GM19438 (cell line): ENCODE measurements at regions not wholly inside any gene's neighbourhood (a gene's known extent, or its start where the extent isn't known, plus 50 kb on each side); places are given as distances from the start of the nearest gene placed in this dataset.

Experiments
- ATAC-seq: cut with Tn5 transposase; IDR thresholded peaks from one replicate; pipeline ENCODE4 v1.9.1; 2021; ENCODE audit warnings: low read depth; ENCODE audit not compliant: unreplicated experiment

- no peak for ATAC-seq
Measured at GRCh38 chr21:15229390-15229789, 164.6 kb upstream of the NRIP1 start.

DNA sequence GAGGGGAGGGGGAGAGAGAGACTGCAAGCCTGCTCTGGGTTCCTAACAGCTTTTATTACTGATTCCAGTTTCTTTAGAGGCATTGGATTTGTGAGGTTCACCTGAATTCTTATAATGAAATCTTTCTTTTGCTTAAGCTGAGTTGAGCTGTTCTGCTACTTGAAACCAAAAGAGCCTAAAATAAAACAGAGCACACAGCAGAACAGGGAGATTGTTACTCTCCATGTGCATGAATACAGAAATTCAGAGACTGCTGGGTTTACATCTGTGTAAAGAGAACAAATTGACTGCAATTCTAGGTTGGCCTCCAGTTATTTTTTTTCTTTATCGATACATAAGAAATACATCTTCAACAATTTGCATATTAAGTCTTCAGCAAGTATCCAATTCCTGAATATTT, 168.8 kb upstream of the NRIP1 start:
- no peak for ATAC-seq

DNA sequence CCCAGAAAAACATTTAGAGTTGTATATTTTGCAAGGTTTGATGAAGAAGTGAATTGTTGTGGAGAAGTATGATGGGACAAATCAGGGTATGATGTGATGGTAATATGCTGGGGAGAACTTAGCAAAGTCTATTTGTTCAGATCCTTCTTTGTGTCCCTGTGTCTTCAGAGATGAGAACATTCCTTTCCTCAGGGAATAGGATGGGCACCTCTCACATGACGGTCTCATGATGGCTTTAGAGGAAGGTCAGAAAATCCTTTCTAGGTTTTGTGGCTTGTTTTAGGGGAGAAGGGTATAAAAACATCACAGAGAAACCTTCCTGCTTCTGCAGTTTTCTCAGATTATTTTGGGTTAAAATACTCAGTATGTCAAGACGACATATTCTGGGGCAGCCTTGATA, 171.3 kb upstream of the NRIP1 start:
- no peak for ATAC-seq

GRCh38 chr21:15240848-15241247, 176.0 kb upstream of the NRIP1 start:
- ATAC-seq: no peak

GRCh38 chr21:15241997-15242736, 177.4 kb upstream of the NRIP1 start:
- no peak for ATAC-seq

DNA sequence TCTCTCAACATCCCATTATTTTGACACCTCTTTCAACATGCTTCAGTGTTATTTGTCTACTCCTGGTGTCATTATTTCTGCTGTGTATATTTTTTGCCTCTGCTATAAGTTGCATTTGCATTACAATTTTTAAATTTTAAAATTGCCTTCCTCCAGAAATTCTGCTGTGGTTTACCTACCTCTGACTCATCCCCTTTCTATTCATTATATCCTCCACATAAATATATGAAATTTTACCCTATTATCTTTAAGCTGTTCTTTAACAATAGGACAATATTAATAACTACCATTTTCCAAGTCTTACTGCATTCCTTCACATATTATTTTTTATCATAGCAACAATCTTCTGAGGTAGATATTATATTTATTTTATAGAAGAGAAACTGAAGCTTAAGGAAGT, 178.1 kb upstream of the NRIP1 start:
- no peak for ATAC-seq

DNA sequence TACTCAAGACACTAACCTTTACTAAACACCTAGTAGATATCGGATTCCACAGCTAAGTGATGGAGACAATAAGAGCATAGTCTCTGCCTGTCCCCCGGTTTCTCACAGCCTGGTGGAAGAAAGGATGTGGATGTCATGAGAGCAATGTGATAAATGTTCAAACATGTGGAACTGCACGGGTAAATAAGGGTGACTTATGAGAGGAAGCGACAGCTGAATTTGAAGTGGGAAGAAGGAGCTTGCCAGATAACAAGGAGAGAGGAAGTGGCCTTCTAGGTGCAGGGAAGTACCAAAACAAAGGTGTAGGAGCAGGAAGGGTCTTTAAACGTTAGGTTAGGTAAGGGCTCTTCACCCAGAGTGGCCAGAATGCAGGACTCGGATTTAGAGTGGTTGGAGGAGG, 178.6 kb upstream of the NRIP1 start:
- ATAC-seq: no peak

DNA sequence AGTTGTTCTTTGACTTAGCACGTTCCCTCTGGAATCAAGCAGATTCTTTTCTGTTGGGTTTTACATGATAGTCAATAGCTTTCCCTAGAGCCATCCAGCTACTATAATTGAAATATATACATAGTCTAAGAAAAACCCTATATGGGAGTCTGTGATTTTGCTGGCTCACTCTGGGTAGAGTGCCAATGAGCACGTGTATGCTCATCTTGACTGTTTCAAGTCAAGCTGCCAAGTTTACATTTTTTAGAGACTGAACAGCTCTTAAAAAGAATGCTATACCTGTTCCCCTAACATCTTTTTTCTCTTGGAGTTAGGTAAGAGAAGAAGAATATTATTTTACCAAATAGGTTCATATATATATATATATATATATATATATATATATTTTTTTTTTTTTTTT, 182.8 kb upstream of the NRIP1 start:
- ATAC-seq: no peak

DNA sequence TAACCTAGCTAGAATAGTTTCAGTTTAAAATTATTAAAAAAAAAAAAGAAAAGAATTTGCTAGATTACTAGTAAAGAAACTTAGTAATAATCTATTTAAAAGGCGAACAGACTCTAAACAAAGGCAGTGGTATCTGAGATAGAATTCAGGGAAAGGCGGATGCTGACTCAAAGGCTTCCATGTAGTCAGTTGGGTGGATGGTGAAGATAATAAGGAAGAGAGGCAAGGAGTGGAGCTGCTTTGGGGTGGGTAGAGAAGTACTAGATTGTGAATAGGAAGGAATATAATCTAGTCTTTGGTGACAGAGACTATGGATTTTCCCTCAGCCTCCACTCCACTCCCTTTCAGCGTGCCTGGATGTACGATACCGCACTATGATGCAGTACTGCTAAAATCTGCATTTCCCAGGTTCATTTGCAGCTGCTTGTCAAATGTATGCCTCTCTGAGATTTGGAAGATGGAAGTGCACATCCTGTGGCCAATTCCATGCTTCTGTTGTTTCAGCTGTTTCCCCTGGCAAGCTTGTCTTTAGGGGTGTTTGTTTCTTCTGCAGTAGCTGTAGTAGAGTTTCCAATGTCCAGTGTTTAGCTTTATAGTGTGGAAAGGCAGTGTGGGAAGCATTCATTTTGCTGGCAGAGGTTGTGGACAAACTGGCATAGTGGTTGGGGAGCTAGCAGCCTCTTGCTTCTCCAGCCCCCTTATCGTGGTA, 184.6 kb upstream of the NRIP1 start:
- no peak for ATAC-seq

GRCh38 chr21:15250384-15250783, 185.6 kb upstream of the NRIP1 start:
- no peak for ATAC-seq

DNA sequence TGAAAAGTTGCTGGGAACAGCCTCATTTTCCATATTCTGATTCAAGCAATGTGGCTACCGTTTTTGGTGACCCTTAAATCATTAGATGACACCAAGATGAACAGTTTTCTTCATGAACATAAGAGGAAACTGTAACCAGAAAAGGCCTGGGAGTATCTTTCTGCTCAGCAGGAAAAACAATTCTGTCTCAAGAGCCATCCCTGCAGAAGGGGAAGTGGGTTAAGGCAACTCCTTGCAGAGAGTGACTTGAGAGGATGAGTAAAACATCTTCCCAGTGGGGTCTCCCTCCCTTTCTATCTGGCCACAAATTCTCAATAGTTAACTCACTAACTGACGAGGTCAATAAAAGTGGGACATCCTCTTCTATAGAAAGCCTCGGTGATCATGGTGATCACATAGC, 187.6 kb upstream of the NRIP1 start:
- no peak for ATAC-seq

- no peak for ATAC-seq
Measured at GRCh38 chr21:15254111-15254510, 189.3 kb upstream of the NRIP1 start.

DNA sequence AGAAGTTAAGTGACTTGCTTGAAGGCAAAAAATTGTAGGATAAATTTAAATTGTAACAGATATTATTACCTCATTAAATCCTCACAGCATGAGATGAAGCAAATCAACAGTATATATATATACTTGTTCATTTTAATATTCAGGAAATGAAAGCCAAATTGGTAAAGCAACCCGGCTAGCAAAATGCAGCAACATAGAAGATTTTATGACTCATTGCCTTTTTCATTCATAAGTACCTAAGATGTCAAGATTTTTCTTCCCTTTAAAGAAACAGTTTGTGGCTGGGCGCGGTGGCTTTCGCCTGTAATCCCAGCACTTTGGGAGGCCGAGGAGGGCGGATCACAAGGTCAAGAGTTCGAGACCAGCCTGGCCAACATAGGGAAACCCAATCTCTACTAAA, 190.5 kb upstream of the NRIP1 start:
- ATAC-seq: no peak

DNA sequence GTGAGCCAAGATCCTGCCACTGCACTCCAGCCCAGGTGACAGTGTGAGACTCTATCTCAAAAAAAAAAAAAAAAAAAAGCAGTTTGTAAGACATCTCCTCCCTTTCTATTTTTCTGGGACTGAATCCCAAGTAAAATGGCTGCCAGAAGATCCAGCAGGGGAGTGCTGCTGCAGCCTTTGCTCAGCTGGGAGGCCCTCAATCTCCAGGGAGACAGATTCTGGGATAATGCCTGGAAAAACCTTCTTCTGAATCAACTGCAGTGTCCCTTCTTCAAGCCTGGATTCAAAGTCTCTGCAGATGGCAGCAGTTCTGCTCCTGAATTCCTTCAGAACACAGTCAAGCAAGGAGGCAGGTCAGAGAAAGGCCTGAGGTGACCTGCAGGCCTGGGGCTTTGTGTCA, 191.0 kb upstream of the NRIP1 start:
- ATAC-seq: no peak

- no peak for ATAC-seq
Measured at GRCh38 chr21:15256996-15257395, 192.2 kb upstream of the NRIP1 start.

DNA sequence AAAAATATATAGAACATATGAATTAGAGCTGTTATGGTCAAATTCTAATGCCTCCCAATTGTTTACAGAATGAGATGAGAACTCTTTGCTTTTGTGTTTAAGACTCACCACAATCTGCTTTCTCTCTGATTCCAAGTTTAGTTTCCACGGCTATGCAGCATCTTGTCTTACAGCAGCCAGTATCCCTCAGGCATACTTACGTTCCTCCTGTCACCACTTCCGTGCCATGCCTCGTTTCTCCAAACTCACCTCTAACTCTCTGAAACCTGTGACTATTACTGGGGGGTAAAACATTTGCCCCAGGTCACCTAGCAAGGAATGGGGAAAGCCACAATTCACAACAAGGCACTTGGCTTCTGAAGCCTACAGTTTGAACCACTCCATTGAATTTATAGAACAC, 192.8 kb upstream of the NRIP1 start:
- ATAC-seq: no peak

GRCh38 chr21:15259824-15260223, 195.0 kb upstream of the NRIP1 start:
- no peak for ATAC-seq

GRCh38 chr21:15260604-15261003, 195.8 kb upstream of the NRIP1 start:
- ATAC-seq: no peak

DNA sequence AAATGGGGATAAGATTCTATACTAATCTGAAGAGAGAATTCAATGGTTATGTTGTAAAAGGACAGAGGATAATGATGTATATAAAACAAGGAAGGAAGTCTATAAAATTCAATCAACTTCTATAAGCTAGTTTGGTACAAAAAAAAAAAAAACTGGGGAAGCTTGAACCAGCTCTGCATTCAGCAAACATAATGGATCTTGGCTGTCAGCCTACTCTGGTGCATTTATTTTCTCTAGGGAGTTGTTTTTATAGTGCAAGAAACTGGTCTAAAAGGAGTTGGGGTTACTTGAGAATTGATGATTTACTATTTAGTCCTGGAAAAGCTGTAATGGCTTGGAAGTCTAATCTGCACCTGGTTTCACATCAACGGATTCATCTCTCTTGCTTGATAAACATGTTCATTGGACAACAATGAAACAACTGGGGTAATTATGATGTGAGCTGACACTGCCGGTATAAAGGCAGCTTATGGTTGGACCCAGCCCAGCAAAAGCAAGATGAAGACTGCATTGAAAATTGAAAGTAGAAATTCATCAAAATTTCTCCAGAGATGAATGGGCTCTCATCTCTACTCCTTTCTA, 199.4 kb upstream of the NRIP1 start:
- no peak for ATAC-seq

GRCh38 chr21:15272171-15272570, 207.4 kb upstream of the NRIP1 start:
- ATAC-seq: no peak

DNA sequence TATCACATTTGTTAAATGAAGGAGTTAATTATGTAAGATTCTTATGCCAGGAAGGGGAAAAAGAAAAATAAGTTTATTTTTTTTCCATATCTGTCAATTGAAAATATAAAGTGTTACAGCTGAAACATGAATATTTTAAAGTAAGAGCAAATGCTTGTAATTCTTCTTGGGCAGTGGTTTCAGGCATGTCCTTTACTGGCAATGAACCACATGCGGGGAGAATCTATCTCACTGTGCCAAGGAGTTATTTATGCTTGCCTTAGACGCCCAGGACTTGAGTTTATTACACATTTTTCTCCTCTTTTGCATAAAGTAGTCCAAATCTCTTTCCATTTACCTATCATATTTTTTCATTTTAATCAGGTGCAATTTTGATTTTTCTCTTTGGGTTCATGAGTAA, 207.8 kb upstream of the NRIP1 start:
- ATAC-seq: no peak

DNA sequence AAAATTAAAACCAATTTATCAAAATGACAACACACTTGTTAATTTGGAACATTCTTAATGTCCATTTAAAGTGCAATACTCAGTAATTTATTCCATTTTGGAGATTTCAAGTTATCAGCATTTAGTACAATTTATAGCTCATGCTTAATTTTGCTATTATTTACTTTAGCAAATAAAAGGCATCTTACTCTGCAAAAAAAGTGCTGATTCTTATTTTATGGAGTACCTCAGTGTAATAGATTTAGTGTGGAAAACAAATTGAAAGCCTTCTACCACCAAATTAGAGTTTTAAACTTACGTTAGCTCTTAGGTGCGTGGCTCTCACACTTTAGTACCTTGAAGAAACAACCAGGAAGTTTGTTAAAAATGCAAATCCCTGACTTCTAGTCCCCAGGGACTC, 208.4 kb upstream of the NRIP1 start:
- ATAC-seq: no peak
